ENCODE measurements at regions not wholly inside any gene's neighbourhood (a gene's known extent, or its start where the extent isn't known, plus 50 kb on each side); places are given as distances from the start of the nearest gene placed in this dataset.

DNA sequence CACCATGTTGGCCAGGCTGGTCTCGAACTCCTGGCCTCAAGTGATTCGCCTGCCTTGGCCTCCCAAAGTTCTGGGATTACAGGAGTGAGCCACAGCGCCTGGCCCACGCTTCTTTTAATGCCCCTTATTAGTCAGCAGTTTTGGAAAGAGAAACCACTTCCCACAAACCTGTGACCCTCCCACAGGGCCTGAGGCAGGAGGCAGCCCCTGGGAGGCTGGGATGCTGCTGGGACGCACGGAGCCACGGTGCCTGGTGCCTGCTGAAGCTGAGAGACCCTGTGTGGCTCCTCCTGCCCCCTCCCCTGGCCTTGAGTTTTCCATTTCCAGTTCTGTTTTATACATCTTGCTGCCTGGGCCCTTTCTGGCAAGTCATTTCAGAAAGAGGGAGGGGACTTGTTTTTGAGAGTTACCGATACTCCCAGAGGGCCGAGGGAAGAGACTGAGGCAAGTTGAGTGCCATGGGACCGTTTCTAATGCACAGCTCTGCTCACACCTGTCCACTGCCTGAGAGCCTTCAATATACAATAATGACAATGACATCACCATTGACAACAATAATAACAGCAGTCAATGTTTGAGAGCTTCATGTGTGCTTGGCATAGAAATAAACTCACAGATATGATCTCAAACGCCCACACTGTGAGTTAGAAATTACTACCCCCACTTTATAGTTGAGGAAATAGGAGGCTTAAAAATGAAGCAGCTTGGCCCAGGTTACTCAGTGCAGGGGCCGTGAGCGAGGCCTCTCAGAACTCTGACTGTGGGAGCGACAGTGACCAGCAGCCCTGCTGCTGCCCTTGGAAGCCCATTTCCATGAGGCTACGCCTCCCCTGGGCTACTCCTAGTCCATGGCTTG is 78.1 kb upstream of the YWHAQ start:
- WGBS, result 87% methylated on average over 15 of the region's 15 CpGs
- no peak for ATAC-seq
- intact Hi-C loops (cut with DNase I), result no loop called here
- Histone ChIP-seq H3K27me3 (ENCODE audit: control insufficient read depth, insufficient read depth) (no peaks in the 10 kb centered on the region), H3K27ac (ENCODE audit: low read length) (no peak overlapping the region), H3K9me3 (ENCODE audit: control insufficient read depth, low read length) (no peaks in the 10 kb centered on the region), H3K4me1 (ENCODE audit: control insufficient read depth, insufficient read depth, low read length) (peaks cover 2% of the 10 kb centered on the region), H3K4me3 (ENCODE audit: low read length) (no peak overlapping the region)
- no peak for DNase-seq

DNA sequence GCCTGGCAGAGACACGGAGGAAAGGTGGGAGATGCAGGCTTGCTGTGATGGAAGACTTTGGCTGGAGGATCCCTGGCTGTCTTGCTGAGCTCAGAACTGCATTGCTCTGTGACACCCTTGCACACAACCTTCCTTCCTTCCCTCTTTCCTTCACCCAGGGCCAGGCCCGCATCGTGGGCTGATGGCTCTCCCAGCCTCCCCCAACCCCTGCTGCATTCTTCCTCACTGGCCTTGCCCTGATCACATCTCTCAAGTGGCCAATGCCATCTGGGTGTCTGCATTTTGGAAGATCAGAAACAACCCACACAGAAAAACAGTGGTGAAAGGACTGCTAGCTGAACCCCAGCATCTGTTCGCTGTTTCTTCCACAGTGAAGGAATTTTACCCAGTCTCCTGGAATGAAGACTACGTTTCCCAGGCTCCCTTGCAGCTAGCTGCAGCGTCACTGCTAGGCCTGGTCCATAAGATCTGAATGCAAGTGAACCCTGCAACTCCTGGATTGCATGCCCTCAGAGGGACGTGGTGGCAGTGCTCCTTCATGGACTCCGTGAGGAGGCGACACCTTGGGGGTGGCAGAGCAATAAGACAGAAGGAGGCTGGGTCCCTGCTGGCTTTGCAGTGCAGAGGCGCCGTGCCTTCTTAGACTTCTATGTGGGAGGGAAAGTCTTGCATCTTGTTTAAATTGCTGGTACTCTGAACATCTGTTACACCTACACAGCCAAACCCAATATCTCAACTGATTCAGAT is 78.9 kb upstream of the YWHAQ start:
- 87% methylated on average over 11 of the region's 11 CpGs for WGBS
- no peaks in the 10 kb centered on the region for H3K9me3 ChIP-seq (ENCODE audit: control insufficient read depth, low read length)
- no peaks in the 10 kb centered on the region for H3K27me3 ChIP-seq (ENCODE audit: control insufficient read depth, insufficient read depth)
- no peak for ATAC-seq
- H3K4me3 ChIP-seq (ENCODE audit: low read length), result no peak overlapping the region
- no peak overlapping the region for H3K27ac ChIP-seq (ENCODE audit: low read length)
- peaks cover 2% of the 10 kb centered on the region for H3K4me1 ChIP-seq (ENCODE audit: control insufficient read depth, insufficient read depth, low read length)
- intact Hi-C loops (cut with DNase I), result no loop called here
- DNase-seq, result no peak

DNA sequence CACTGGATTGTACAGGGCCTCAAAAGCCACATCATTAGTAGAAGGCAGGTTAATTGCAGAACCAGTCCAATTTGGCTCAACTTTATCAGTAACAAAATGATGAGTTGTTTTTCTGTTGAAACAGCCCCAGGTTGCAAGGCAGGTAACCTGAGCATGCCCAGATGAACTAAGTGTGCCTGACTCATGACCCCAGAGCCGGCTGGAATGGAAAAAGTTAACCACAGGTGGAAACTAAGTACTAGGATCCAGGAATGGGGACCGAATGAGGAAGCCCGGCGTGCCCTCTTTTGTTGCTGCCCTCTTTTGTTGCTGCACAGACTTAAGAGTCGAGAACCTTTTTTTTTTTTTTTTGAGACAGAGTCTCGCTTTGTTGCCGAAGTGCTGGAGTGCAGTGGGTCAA is 79.5 kb upstream of the YWHAQ start:
- no peak for DNase-seq
- H3K27me3 ChIP-seq (ENCODE audit: control insufficient read depth, insufficient read depth), result no peaks in the 10 kb centered on the region
- no peaks in the 10 kb centered on the region for H3K9me3 ChIP-seq (ENCODE audit: control insufficient read depth, low read length)
- whole genome bisulfite sequencing, result 95% methylated on average over 7 of the region's 7 CpGs
- H3K4me1 ChIP-seq (ENCODE audit: control insufficient read depth, insufficient read depth, low read length), result peaks cover 5% of the 10 kb centered on the region
- no peak overlapping the region for H3K4me3 ChIP-seq (ENCODE audit: low read length)
- intact Hi-C loops (cut with DNase I), result no loop called here
- no peak for ATAC-seq
- no peak overlapping the region for H3K27ac ChIP-seq (ENCODE audit: low read length)

DNA sequence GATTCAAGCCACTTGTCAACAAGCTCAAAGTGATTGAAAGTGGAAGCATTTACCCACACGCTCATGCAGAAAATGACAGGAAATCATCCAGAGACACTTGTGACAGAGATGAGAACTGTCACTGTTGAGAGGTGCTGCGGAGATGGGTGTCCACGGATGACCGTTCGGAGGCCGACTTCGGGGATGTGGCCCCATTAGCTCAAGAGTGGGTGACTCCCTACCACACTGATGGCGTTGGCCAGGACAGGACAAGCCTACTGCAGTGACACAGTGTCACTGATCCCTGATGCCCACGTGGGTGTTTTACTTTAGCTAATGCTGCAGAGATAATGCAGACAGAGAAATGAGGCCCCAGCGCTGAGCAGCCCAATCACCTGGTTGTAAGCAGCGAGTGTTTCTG is 81.5 kb upstream of the YWHAQ start:
- WGBS, result 59% methylated on average over 11 of the region's 11 CpGs
- peak; percentile 64 to 82 (median 78) for DNase-seq
- Histone ChIP-seq H3K27me3 (ENCODE audit: control insufficient read depth, insufficient read depth) (no peaks in the 10 kb centered on the region), H3K4me3 (ENCODE audit: low read length) (no peak overlapping the region), H3K9me3 (ENCODE audit: control insufficient read depth, low read length) (no peaks in the 10 kb centered on the region), H3K27ac (ENCODE audit: low read length) (peak overlapping the region; percentile 26), H3K4me1 (ENCODE audit: control insufficient read depth, insufficient read depth, low read length) (peaks cover 5% of the 10 kb centered on the region)
- ATAC-seq, result peak; percentile 85 to 88
- intact Hi-C loops (cut with DNase I), result no loop called here

DNA sequence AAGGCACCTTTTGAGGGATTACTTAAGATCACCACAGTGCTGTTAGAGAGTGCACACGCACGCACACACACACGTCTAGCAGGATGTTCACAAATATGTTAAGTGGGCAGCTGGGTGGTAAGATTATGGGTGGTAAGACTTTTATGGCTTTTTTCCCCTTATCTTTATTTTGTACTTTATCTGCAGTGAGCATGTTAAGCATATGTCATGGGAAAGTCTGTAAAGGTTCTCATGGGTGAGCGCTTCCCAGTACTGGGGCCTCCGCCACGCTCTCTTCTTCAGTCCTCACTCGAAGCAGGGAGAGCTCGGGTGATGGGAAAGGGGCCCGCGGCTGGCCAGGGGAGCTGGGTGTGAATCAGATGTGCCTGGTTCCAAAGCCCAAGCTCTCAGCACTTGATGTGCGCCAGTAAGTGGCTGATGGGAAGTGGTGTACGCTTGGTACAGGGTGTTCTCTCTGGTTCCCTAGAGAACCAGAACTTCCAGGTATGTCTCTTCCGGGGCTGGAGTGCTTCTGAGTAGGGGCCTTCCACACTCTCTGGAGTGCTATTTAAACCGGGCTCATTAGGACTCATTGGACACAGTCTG is 83.9 kb upstream of the YWHAQ start:
- no peaks in the 10 kb centered on the region for H3K27me3 ChIP-seq (ENCODE audit: control insufficient read depth, insufficient read depth)
- WGBS, result 64% methylated on average over 14 of the region's 14 CpGs
- H3K4me1 ChIP-seq (ENCODE audit: control insufficient read depth, insufficient read depth, low read length), result peaks cover 5% of the 10 kb centered on the region
- no peaks in the 10 kb centered on the region for H3K9me3 ChIP-seq (ENCODE audit: control insufficient read depth, low read length)
- H3K27ac ChIP-seq (ENCODE audit: low read length), result peak overlapping the region; percentile 9
- intact Hi-C loops (cut with DNase I), result no loop called here
- no peak overlapping the region for H3K4me3 ChIP-seq (ENCODE audit: low read length)
- DNase-seq, result peak; percentile 53 to 79 (median 76)
- peak; percentile 79 to 81 for ATAC-seq

DNA sequence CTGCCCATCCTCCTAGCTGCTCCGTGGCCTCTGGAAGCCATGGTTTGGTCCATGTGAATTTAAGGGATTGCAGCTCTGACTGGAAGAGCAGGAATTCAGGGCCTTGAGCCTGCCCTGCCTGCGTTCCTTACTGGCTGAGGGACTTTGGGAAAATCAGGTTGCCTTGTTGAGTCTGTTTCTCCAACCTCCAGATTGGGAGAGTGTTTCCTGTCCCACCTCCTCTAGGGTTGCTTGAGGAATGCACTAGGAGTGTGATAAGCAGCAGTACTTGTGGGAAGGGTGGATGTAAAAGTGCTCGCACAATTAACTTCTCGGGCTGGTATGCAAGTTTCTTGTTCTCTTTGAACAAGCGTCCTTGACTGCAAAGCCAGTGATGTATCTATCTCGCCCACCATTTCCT is 84.4 kb upstream of the YWHAQ start:
- Histone ChIP-seq H3K27me3 (ENCODE audit: control insufficient read depth, insufficient read depth) (no peaks in the 10 kb centered on the region), H3K4me1 (ENCODE audit: control insufficient read depth, insufficient read depth, low read length) (peaks cover 5% of the 10 kb centered on the region), H3K27ac (ENCODE audit: low read length) (peak overlapping the region; percentile 9), H3K9me3 (ENCODE audit: control insufficient read depth, low read length) (no peaks in the 10 kb centered on the region), H3K4me3 (ENCODE audit: low read length) (no peak overlapping the region)
- intact Hi-C loops (cut with DNase I), result no loop called here
- whole genome bisulfite sequencing, result 61% methylated on average over 6 of the region's 6 CpGs
- ATAC-seq, result peak in 1 of 2 donors; percentile 20
- no peak for DNase-seq

DNA sequence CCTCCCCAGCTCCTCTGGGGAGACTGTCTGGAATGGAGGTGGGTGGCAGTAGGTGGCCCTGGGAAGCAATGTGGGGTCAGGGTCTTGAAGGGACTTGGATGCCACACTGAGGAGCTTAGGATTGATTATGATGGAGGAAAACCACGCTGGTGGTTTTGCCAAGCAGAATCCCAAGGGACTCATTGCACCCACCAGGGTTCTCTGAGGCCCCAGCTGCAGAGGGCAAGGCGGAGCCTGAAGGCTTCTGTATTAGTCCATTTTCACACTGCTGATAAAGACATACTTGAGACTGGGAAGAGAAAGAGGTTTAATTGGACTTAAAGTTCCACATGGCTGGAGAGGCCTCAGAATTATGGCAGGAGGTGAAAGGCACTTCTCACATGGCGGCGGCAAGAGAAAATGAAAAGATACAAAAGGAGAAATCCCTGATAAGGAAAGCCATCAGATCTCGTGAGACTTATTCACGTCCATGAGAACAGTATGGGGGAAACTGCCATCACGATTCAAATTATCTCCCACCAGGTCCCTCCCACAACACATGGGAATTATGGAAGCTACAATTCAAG is 87.2 kb upstream of the YWHAQ start:
- Histone ChIP-seq H3K27me3 (ENCODE audit: control insufficient read depth, insufficient read depth) (no peaks in the 10 kb centered on the region), H3K4me3 (ENCODE audit: low read length) (no peak overlapping the region), H3K4me1 (ENCODE audit: control insufficient read depth, insufficient read depth, low read length) (peaks cover 3% of the 10 kb centered on the region), H3K27ac (ENCODE audit: low read length) (no peak overlapping the region), H3K9me3 (ENCODE audit: control insufficient read depth, low read length) (no peaks in the 10 kb centered on the region)
- intact Hi-C loops (cut with DNase I), result no loop called here
- ATAC-seq (no peak), DNase-seq (no peak)
- WGBS, result 88% methylated on average over 7 of the region's 7 CpGs

DNA sequence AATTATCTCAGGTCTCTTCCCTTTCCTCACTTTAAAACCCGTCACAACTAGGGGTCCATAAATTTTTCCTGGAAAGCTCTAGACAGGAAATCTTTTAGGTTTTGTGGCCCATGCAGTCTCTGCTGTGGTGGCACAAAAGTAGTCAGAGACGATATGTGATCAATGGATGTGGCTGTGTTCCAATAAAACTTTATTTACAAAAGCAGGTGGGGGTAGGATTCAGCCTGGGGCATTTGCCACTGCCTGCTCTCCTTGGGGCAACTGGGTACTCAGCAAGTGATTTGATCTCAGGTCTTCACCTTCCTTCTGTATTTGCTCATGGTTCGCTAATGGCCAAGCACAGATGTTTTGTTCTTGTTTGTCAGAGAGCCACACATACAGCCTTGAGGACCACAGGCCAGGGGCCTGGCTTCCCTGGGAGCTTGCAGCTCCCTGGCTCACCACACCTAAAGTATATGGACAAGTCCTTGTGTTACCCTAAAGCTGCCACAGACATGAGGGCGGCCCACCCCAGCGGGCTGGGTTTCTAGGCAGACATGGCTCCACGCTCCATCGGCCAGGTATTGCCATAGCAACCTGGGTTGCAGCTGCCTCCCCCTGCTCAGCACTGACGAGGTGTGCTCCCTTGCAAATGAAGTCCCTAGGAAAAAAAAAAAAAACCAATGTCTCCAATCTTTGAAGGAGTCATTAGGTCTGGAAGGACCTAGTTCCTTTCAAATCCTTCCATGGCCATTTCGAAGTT is 89.7 kb upstream of the YWHAQ start:
- no peak for DNase-seq
- intact Hi-C loops (cut with DNase I), result no loop called here
- Histone ChIP-seq H3K4me3 (ENCODE audit: low read length) (no peak overlapping the region), H3K4me1 (ENCODE audit: control insufficient read depth, insufficient read depth, low read length) (no peaks in the 10 kb centered on the region), H3K9me3 (ENCODE audit: control insufficient read depth, low read length) (no peaks in the 10 kb centered on the region), H3K27ac (ENCODE audit: low read length) (no peak overlapping the region), H3K27me3 (ENCODE audit: control insufficient read depth, insufficient read depth) (no peaks in the 10 kb centered on the region)
- WGBS, result 92% methylated on average over 9 of the region's 9 CpGs
- no peak for ATAC-seq

DNA sequence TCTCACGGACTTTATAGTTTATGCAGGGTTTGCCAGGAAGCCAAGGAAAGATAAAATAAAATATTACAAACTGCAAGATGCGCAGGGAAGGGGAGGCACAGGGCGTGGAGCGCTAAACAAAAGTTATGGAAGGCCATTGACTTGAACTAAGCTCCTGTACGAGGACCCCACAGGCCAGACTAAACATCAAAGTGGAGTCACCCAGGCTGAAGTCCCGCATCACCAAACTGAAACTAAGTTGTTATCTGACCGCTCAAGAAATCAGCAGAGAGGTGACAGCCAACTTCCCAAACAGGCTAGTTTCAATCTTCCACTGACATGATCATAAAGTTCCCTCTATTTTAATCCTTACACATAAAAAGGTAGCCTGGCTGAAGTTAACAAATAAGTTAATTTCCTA is 90.5 kb upstream of the YWHAQ start:
- no peak for ATAC-seq
- Histone ChIP-seq H3K27ac (ENCODE audit: low read length) (no peak overlapping the region), H3K27me3 (ENCODE audit: control insufficient read depth, insufficient read depth) (no peaks in the 10 kb centered on the region), H3K9me3 (ENCODE audit: control insufficient read depth, low read length) (no peaks in the 10 kb centered on the region), H3K4me3 (ENCODE audit: low read length) (no peak overlapping the region), H3K4me1 (ENCODE audit: control insufficient read depth, insufficient read depth, low read length) (no peaks in the 10 kb centered on the region)
- WGBS, result 56% methylated on average over 7 of the region's 7 CpGs
- intact Hi-C loops (cut with DNase I), result no loop called here
- no peak for DNase-seq

DNA sequence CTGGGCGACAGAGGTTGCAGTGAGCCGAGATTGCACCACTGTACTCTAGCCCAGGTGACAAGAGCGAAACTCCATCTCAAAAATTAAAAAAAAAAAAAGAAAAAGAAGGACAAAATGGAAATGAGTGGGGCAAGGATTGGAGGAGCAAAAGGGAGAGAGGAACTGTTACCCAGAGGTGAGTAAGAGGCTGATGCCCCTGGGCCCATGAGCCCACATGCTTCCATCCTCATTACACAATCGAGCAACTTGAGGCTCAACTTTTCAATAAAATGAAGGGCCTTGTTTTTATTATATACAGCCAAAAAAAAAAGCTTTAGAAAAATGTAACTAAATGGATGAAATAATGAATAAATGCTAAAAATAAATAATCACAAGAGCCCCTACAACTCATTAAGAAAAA is 91.7 kb upstream of the YWHAQ start:
- no peak for ATAC-seq
- intact Hi-C loops (cut with DNase I), result no loop called here
- Histone ChIP-seq H3K27me3 (ENCODE audit: control insufficient read depth, insufficient read depth) (no peaks in the 10 kb centered on the region), H3K9me3 (ENCODE audit: control insufficient read depth, low read length) (no peaks in the 10 kb centered on the region), H3K4me1 (ENCODE audit: control insufficient read depth, insufficient read depth, low read length) (no peaks in the 10 kb centered on the region), H3K27ac (ENCODE audit: low read length) (no peak overlapping the region), H3K4me3 (ENCODE audit: low read length) (no peak overlapping the region)
- DNase-seq, result no peak
- 96% methylated on average over 3 of the region's 4 CpGs for WGBS
